ENCODE measurements at regions not wholly inside any gene's neighbourhood (a gene's known extent, or its start where the extent isn't known, plus 50 kb on each side); places are given as distances from the start of the nearest gene placed in this dataset.

DNA sequence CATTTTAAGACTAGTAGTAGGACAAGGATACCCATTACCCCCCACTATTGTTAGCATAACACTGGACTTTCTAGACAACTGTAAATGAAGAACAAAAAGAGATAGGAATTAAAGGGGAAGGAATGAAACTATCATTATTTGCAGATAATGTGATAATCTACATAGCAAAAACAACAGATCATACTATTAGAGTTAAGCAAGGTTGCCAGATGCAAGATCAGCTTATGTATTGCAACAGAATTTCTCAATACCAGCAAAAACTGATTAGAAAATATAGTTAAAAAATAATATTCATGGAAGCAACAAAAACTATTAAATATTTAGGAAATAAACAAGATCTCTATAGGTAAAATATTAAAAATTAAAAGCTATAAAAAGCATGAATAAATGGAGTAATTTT, 194.4 kb upstream of the SPRED2 start:
- TF ChIP-seq, protein P1, sequence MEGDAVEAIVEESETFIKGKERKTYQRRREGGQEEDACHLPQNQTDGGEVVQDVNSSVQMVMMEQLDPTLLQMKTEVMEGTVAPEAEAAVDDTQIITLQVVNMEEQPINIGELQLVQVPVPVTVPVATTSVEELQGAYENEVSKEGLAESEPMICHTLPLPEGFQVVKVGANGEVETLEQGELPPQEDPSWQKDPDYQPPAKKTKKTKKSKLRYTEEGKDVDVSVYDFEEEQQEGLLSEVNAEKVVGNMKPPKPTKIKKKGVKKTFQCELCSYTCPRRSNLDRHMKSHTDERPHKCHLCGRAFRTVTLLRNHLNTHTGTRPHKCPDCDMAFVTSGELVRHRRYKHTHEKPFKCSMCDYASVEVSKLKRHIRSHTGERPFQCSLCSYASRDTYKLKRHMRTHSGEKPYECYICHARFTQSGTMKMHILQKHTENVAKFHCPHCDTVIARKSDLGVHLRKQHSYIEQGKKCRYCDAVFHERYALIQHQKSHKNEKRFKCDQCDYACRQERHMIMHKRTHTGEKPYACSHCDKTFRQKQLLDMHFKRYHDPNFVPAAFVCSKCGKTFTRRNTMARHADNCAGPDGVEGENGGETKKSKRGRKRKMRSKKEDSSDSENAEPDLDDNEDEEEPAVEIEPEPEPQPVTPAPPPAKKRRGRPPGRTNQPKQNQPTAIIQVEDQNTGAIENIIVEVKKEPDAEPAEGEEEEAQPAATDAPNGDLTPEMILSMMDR (IDR thresholded peaks at IDR 0.05): no peak
- H3K27ac ChIP-seq: no peak overlapping the region
- no peak for DNase-seq (ENCODE audit: low spot score)
- H3K4me3 ChIP-seq: no peak overlapping the region

GRCh38 chr2:65625982-65626381, 193.6 kb upstream of the SPRED2 start:
- TF ChIP-seq, protein P1 (IDR thresholded peaks at IDR 0.05): no peak
- no peak overlapping the region for H3K27ac ChIP-seq
- no peak overlapping the region for H3K4me3 ChIP-seq

GRCh38 chr2:65622951-65623535, 190.6 kb upstream of the SPRED2 start:
- no peak for DNase-seq (ENCODE audit: low spot score)
- Histone ChIP-seq H3K27ac (no peak overlapping the region), H3K4me3 (no peak overlapping the region)
- TF ChIP-seq, protein P1 (IDR thresholded peaks at IDR 0.05): no peak

More at GRCh38 chr2:65625982-65626381, 193.6 kb upstream of the SPRED2 start:
- DNase-seq (ENCODE audit: low spot score): no peak

GRCh38 chr2:65622499-65622898, 190.1 kb upstream of the SPRED2 start:
- Histone ChIP-seq H3K4me3 (no peak overlapping the region), H3K27ac (no peak overlapping the region)
- DNase-seq (ENCODE audit: low spot score): no peak
- TF ChIP-seq, protein P1 (IDR thresholded peaks at IDR 0.05): no peak

- H3K27ac ChIP-seq: no peak overlapping the region
- no peak for DNase-seq (ENCODE audit: low spot score)
Measured at GRCh38 chr2:65620524-65620923, 188.1 kb upstream of the SPRED2 start.

GRCh38 chr2:65620026-65620425, 187.6 kb upstream of the SPRED2 start:
- Histone ChIP-seq H3K27ac (no peak overlapping the region), H3K4me3 (no peak overlapping the region)
- DNase-seq (ENCODE audit: low spot score): no peak
- TF ChIP-seq, protein P1 (IDR thresholded peaks at IDR 0.05): no peak

More at GRCh38 chr2:65620524-65620923, 188.1 kb upstream of the SPRED2 start:
- TF ChIP-seq, protein P1 (IDR thresholded peaks at IDR 0.05): no peak
- no peak overlapping the region for H3K4me3 ChIP-seq

GRCh38 chr2:65615602-65616001, 183.2 kb upstream of the SPRED2 start:
- DNase-seq (ENCODE audit: low spot score): no peak
- TF ChIP-seq, protein P1 (IDR thresholded peaks at IDR 0.05): no peak
- no peak overlapping the region for H3K27ac ChIP-seq
- H3K4me3 ChIP-seq: no peak overlapping the region

Data from coronary artery (tissue), 2 donors.